Endothelial cell of umbilical vein (primary cell): ENCODE measurements at regions not wholly inside any gene's neighbourhood (a gene's known extent, or its start where the extent isn't known, plus 50 kb on each side); places are given as distances from the start of the nearest gene placed in this dataset.
A peak's percentile ranks its signal among the peaks of the same experiment; 100 is the strongest.

Experiments
- BruUV-seq: library from RNA; stranded (reverse); fragments of 400-500 nt; replicated peaks from 2 replicates; lab custom pipeline; 2021; lab: Mats Ljungman, UMichigan
- CTCF ChIA-PET: fragments of 300-600, 350-600 bp; sonication (Branson Sonifier 250); formaldehyde crosslinking; loops from one replicate; lab custom pipeline; 2021; ENCODE audit warnings: antibody characterized with exemption, inconsistent platforms; lab: Charles Lee
- POLR2A ChIA-PET: fragments of 300-600, 350-600 bp; sonication (Branson Sonifier 250); formaldehyde crosslinking; loops from one replicate; lab custom pipeline; 2021; ENCODE audit warnings: antibody characterized with exemption, inconsistent platforms; lab: Charles Lee
- DNase-seq: peaks from one replicate; pipeline ENCODE4 v3.0.0-alpha.2; 2011; ENCODE audit warnings: low read depth, low spot score
- FAIRE-seq: peaks from 2 replicates; lab custom pipeline; 2011; peaks lifted over from hg19 to GRCh38; lab: Jason Lieb, UNC
- H2AFZ ChIP-seq: 2 replicates; pipeline ENCODE4 v1.6.0; 2012; ENCODE audit warnings: low read depth, low read length, control low read depth, inconsistent platforms
- H3K27ac ChIP-seq: 2 replicates; pipeline ENCODE4 v1.5.1; 2011; ENCODE audit warnings: low read depth, mild to moderate bottlenecking, control low read depth, low read length, moderate library complexity; ENCODE audit not compliant: insufficient read depth
- H3K27me3 ChIP-seq, 2 experiments: 2 replicates each; pipeline versions ENCODE4 v1.6.0 to v1.6.1; 2011; ENCODE audit warnings: low read length in 2 of 2, mixed read lengths in 1 of 2; ENCODE audit not compliant: control insufficient read depth in 2 of 2, insufficient read depth in 2 of 2
- H3K36me3 ChIP-seq, 2 experiments: 2 replicates in 1 of 2; 3 replicates in 1 of 2; pipeline ENCODE4 v1.5.1; 2011; ENCODE audit warnings: low read length in 2 of 2, mild to moderate bottlenecking in 1 of 2, moderate library complexity in 1 of 2; ENCODE audit not compliant: control insufficient read depth in 2 of 2, insufficient read depth in 2 of 2; ENCODE audit errors: extremely low read depth in 1 of 2
- H3K4me1 ChIP-seq: 3 replicates; pipeline ENCODE4 v1.5.1; 2011; ENCODE audit warnings: mild to moderate bottlenecking, low read length; ENCODE audit not compliant: control insufficient read depth, insufficient read depth; ENCODE audit errors: extremely low read depth
- H3K4me2 ChIP-seq: 2 replicates; pipeline ENCODE4 v1.6.1; 2011; ENCODE audit warnings: low read length, control low read depth, mixed read lengths; ENCODE audit not compliant: insufficient read depth
- H3K4me3 ChIP-seq, 3 experiments: fragments of 200-600 bp in 1 of 3; sonication (generic), shearing (Covaris generic) in 1 of 3; replicated peaks in 1 of 3; 2 replicates each; pipeline ENCODE4 v1.5.1; 2011 to 2016; ENCODE audit warnings: control low read depth in 3 of 3, low read length in 3 of 3, mild to moderate bottlenecking in 2 of 3, inconsistent platforms in 1 of 3, low read depth in 1 of 3, moderate library complexity in 1 of 3; ENCODE audit not compliant: insufficient read depth in 1 of 3
- H3K79me2 ChIP-seq: 2 replicates; pipeline ENCODE4 v1.6.0; 2012; ENCODE audit warnings: low read length, inconsistent platforms; ENCODE audit not compliant: control insufficient read depth, insufficient read depth
- H3K9ac ChIP-seq: replicated peaks from 2 replicates; pipeline ENCODE3; 2011; ENCODE audit warnings: low read length, control low read depth; ENCODE audit not compliant: insufficient read depth; ENCODE audit errors: extremely low read depth
- H3K9me1 ChIP-seq: replicated peaks from 3 replicates; pipeline ENCODE4 v1.6.0; 2011; ENCODE audit warnings: mild to moderate bottlenecking, low read length; ENCODE audit not compliant: control insufficient read depth, insufficient read depth; ENCODE audit errors: extremely low read depth
- H3K9me3 ChIP-seq: replicated peaks from 2 replicates; pipeline ENCODE4 v1.5.1; 2012; ENCODE audit warnings: low read length, inconsistent platforms; ENCODE audit not compliant: control insufficient read depth, insufficient read depth
- H4K20me1 ChIP-seq: replicated peaks from 2 replicates; pipeline ENCODE3; 2011; ENCODE audit warnings: mild to moderate bottlenecking, low read length; ENCODE audit not compliant: control insufficient read depth, insufficient read depth; ENCODE audit errors: extremely low read depth
- EZH2 ChIP-seq: IDR thresholded peaks from 2 replicates; pipeline ENCODE4 v1.6.1; 2012; ENCODE audit warnings: borderline replicate concordance, low read depth, mild to moderate bottlenecking, moderate library complexity, low read length, inconsistent platforms; ENCODE audit not compliant: severe bottlenecking
- FOS ChIP-seq: IDR thresholded peaks from 2 replicates; pipeline ENCODE4 v1.6.1; 2011; ENCODE audit warnings: mild to moderate bottlenecking, low read length, moderate library complexity, borderline replicate concordance; ENCODE audit not compliant: insufficient read depth
- JUN ChIP-seq: IDR thresholded peaks from 2 replicates; pipeline ENCODE4 v1.6.1; 2011; ENCODE audit warnings: borderline replicate concordance, low read depth; ENCODE audit not compliant: insufficient read length, insufficient read depth
- MYC ChIP-seq: IDR thresholded peaks from one replicate; pipeline ENCODE4 v1.6.1; 2011; ENCODE audit warnings: mild to moderate bottlenecking, low read depth, low read length
- POLR2A ChIP-seq: IDR thresholded peaks from 2 replicates; pipeline ENCODE4 v1.6.1; 2012; ENCODE audit warnings: low read depth, mild to moderate bottlenecking, control low read depth, low read length
- POLR2AphosphoS5 ChIP-seq: IDR thresholded peaks from 2 replicates; pipeline ENCODE4 v1.6.1; 2012; ENCODE audit warnings: low read depth, mild to moderate bottlenecking, control low read depth, low read length, moderate library complexity; ENCODE audit not compliant: insufficient read depth
- dilution Hi-C: fragments of 300-500 bp; cut with MboI; formaldehyde crosslinking; loops from one replicate; pipeline ENCODE4 v1.15.0; 2019; ENCODE audit warnings: low sequenced_read_pairs; ENCODE audit not compliant: extremely low pct_ligation_motif_present
- intact Hi-C: fragments of 100-400 bp; cut with micrococcal nuclease; formaldehyde crosslinking; loops from one replicate; pipeline ENCODE4 v1.10.0; 2022
- TF ChIP-seq, protein P1 (sequence below): IDR thresholded peaks from 2 replicates; pipeline ENCODE4 v1.6.1; 2011; ENCODE audit not compliant: insufficient read depth, insufficient read length

DNA sequence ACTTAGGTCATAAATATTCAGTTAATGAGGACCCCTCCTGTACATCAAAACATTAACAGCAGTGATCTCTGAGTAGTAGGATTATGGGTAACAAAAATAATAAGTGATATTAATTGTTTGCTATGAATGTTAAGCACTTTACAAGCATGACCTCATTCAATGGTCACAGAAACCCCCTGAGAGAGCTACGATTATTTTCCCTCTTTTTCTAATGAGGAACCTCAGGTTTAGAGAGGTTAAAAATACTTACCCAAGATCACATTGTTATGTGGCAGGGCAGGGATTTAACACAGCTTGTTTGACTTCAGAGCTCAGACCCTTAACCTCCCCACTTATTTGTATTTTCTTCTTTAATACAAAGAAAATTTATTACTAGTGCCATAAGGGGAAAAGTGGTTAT, 228.2 kb downstream of the TBL1XR1 start:
- Histone ChIP-seq H3K27me3 (no peaks in the 10 kb centered on the region), H3K9me1 (no peaks in the 10 kb centered on the region), H4K20me1 (no peaks in the 10 kb centered on the region), H3K27ac (no peak overlapping the region), H3K4me2 (no peak overlapping the region), H3K9me3 (no peaks in the 10 kb centered on the region), H3K9ac (no peak overlapping the region), H3K4me3 (no peak overlapping the region), H3K36me3 (no peaks in the 10 kb centered on the region), H2AFZ (no peak overlapping the region), H3K79me2 (no peaks in the 10 kb centered on the region), H3K4me1 (no peaks in the 10 kb centered on the region)
- CTCF ChIA-PET, result interaction anchor here (1.0 kb wide), 1 partner anchor 9 kb away, joined by 3 read pairs; no protein-coding TSS in a partner anchor
- dilution Hi-C loops (no loop called here), intact Hi-C loops (no loop called here)
- FAIRE-seq (no peak), DNase-seq (no peak)
- no TSS peak for BruUV-seq
- POLR2A ChIA-PET, result no interaction called here
- TF ChIP-seq, protein P1, sequence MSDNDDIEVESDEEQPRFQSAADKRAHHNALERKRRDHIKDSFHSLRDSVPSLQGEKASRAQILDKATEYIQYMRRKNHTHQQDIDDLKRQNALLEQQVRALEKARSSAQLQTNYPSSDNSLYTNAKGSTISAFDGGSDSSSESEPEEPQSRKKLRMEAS, result no peak
- TF ChIP-seq JUN, result no peak

DNA sequence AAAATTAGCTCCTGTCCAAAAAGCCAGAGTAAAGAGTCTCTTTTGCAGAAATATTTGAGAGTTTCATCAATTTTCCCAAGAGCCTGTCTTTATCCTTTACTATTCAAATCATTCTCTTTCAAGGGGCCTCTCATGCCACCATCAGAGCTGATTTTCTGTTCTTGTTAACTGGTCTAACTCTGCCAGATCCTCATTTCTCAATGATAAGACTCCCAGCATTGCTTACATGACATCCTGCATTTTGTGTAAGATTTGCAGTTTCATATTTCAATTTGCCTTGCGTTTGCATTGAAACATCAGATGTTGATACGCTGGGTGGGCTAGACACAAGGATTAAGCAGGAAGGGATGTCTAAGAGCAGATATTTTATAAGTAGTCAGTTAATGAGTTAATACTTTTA, 228.7 kb downstream of the TBL1XR1 start:
- FAIRE-seq (peak; percentile 53), DNase-seq (no peak)
- H2AFZ ChIP-seq, result no peak overlapping the region
- intact Hi-C loops (no loop called here), dilution Hi-C loops (no loop called here)
- no peak overlapping the region for H3K4me3 ChIP-seq
- H3K27ac ChIP-seq, result no peak overlapping the region
- ChIA-PET CTCF (interaction anchor here (0.9 to 1.0 kb wide), 2 partner anchors 10 to 19 kb away, joined by 3 read pairs; no protein-coding TSS in a partner anchor), POLR2A (no interaction called here)
- no peak overlapping the region for H3K4me2 ChIP-seq
- no peaks in the 10 kb centered on the region for H3K36me3 ChIP-seq
- H3K9ac ChIP-seq, result no peak overlapping the region
- H3K9me1 ChIP-seq, result no peaks in the 10 kb centered on the region
- TF ChIP-seq, protein P1, result no peak
- no peak for TF ChIP-seq JUN
- TF ChIP-seq POLR2AphosphoS5, result no peak
- TF ChIP-seq POLR2A, result no peak
- no peak for TF ChIP-seq EZH2
- no peak for TF ChIP-seq FOS
- no peak for TF ChIP-seq MYC
- H3K27me3 ChIP-seq, result no peaks in the 10 kb centered on the region
- H3K9me3 ChIP-seq, result no peaks in the 10 kb centered on the region
- no peaks in the 10 kb centered on the region for H3K4me1 ChIP-seq
- no peaks in the 10 kb centered on the region for H4K20me1 ChIP-seq
- no peaks in the 10 kb centered on the region for H3K79me2 ChIP-seq
- no TSS peak for BruUV-seq
